ENCODE measurements at regions not wholly inside any gene's neighbourhood (a gene's known extent, or its start where the extent isn't known, plus 50 kb on each side); places are given as distances from the start of the nearest gene placed in this dataset.

DNA sequence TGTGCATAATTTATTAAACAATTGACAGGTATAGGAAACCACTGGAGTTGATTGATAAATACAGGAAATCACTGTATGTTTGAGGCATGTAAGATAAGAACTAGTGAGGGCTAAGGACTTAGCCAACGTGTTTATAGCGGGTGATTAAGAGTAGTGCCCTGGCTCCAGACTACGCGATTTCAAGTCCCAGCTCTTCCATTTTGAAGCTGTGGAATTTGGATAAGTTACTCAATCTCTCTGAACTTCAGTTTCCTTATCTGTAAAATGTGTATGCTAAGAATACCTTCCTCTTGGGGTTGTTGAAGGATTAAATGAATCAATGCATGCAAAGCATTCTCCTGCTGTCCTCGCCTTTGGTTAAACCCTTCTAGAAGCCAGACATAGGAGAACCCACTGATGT is 143.3 kb upstream of the GJB5 start:
- Histone ChIP-seq H3K4me2 (ENCODE audit: low read length) (no peak overlapping the region), H3K36me3 (ENCODE audit: control insufficient read depth in 1 of 2, insufficient read depth in 2 of 2, low read length in 2 of 2) (no peaks in the 10 kb centered on the region), H3K9ac (ENCODE audit: low read length) (no peak overlapping the region), H4K20me1 (ENCODE audit: insufficient read depth) (no peaks in the 10 kb centered on the region), H3K9me2 (ENCODE audit: insufficient read depth) (no peaks in the 10 kb centered on the region), H3K4me1 (ENCODE audit: control insufficient read depth in 1 of 2, insufficient read depth in 2 of 2, low read length in 2 of 2) (no peaks in the 10 kb centered on the region), H3K9me3 (ENCODE audit: control insufficient read depth in 1 of 2, insufficient read depth in 1 of 2, low read depth in 1 of 2, low read length in 2 of 2) (no peaks in the 10 kb centered on the region), H3K27ac (ENCODE audit: low read depth, low read length) (no peak overlapping the region), H3K27me3 (ENCODE audit: insufficient read depth, low read length) (peaks cover 53% of the 10 kb centered on the region), H3K4me3 (replicated peaks in 1 of 2; ENCODE audit: low read depth in 1 of 2, low read length in 2 of 2) (no peak overlapping the region), H2AFZ (ENCODE audit: low read depth, low read length, poor library complexity, severe bottlenecking) (no peak overlapping the region), H3K79me2 (ENCODE audit: insufficient read depth, low read length) (no peaks in the 10 kb centered on the region)
- DNase-seq (ENCODE audit: low read depth, low spot score) (no peak), ATAC-seq (no peak)
- ChIA-PET CTCF (no interaction called here), RAD21 (ENCODE audit: low non-redundant PET in 1 of 2, low total read pairs in 2 of 2, uncharacterized antibody in 2 of 2, unreplicated experiment in 2 of 2) (no interaction called here), POLR2A (no interaction called here)
- TF ChIP-seq EZH2 (IDR thresholded peaks at IDR 0.05) = no peak
- TF ChIP-seq, protein P1, sequence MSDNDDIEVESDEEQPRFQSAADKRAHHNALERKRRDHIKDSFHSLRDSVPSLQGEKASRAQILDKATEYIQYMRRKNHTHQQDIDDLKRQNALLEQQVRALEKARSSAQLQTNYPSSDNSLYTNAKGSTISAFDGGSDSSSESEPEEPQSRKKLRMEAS (IDR thresholded peaks at IDR 0.05) = no peak
- TF ChIP-seq, protein P2, sequence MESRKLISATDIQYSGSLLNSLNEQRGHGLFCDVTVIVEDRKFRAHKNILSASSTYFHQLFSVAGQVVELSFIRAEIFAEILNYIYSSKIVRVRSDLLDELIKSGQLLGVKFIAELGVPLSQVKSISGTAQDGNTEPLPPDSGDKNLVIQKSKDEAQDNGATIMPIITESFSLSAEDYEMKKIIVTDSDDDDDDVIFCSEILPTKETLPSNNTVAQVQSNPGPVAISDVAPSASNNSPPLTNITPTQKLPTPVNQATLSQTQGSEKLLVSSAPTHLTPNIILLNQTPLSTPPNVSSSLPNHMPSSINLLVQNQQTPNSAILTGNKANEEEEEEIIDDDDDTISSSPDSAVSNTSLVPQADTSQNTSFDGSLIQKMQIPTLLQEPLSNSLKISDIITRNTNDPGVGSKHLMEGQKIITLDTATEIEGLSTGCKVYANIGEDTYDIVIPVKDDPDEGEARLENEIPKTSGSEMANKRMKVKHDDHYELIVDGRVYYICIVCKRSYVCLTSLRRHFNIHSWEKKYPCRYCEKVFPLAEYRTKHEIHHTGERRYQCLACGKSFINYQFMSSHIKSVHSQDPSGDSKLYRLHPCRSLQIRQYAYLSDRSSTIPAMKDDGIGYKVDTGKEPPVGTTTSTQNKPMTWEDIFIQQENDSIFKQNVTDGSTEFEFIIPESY (IDR thresholded peaks at IDR 0.05; ENCODE audit: extremely low read depth, insufficient replicate concordance, low read length) = no peak
- no peak for TF ChIP-seq JUND (IDR thresholded peaks at IDR 0.05)
- no peak for TF ChIP-seq POLR2A (IDR thresholded peaks at IDR 0.05; ENCODE audit: borderline replicate concordance, extremely low read depth, insufficient read depth, insufficient read length)
- TF ChIP-seq ZNF274 (IDR thresholded peaks at IDR 0.05; ENCODE audit: low read depth, low read length) = no peak
- intact Hi-C loops (cut with micrococcal nuclease) = no loop called here
- BruUV-seq (replicated peaks) = no TSS peak

DNA sequence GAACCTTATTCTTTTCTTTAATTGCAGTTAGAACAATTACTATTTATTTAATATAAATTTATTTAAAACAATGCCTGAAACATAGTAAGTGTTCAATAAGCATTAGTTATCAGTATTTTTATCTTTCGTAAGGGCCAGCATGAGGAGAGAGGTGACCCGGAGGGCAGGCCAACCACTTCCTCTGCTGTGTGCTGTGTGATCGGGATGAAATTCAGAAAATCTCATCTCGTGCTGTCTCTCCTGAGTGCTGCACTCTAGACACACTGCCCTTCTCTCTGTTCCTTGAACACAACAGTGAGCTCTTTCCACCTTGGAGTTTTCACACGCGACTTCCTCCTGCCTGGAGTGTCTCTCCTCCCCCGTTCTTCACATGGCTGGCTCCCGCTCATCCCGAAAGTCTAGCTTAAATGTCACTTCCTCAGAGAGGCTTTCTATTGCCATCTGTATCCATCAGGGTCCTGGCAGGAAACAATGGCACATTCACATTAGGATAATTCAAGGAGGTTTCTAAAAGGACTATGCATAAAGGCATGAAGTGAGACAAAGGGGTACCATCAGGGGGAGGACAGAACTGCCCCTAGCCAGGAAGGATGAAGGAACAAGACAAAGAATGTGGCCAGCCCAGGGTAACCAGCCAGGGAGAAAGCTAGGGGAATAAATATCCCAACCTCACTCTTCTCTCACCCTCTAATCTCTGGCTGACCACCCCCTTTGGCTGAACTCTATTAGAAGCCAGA is 142.6 kb upstream of the GJB5 start:
- no TSS peak for BruUV-seq (replicated peaks)
- CTCF ChIA-PET = no interaction called here
- intact Hi-C loops (cut with micrococcal nuclease) = no loop called here
- no peaks in the 10 kb centered on the region for H3K4me1 ChIP-seq (ENCODE audit: control insufficient read depth in 1 of 2, insufficient read depth in 2 of 2, low read length in 2 of 2)
- H3K27me3 ChIP-seq (ENCODE audit: insufficient read depth, low read length) = peaks cover 60% of the 10 kb centered on the region
- H3K4me3 ChIP-seq (replicated peaks in 1 of 2; ENCODE audit: low read depth in 1 of 2, low read length in 2 of 2) = no peak overlapping the region
- H3K27ac ChIP-seq (ENCODE audit: low read depth, low read length) = no peak overlapping the region
- DNase-seq (ENCODE audit: low read depth, low spot score) (no peak), ATAC-seq (no peak)
- H3K9me2 ChIP-seq (ENCODE audit: insufficient read depth) = no peaks in the 10 kb centered on the region
- H3K4me2 ChIP-seq (ENCODE audit: low read length) = no peak overlapping the region
- no peak overlapping the region for H2AFZ ChIP-seq (ENCODE audit: low read depth, low read length, poor library complexity, severe bottlenecking)
- H3K9me3 ChIP-seq (ENCODE audit: control insufficient read depth in 1 of 2, insufficient read depth in 1 of 2, low read depth in 1 of 2, low read length in 2 of 2) = no peaks in the 10 kb centered on the region
- H3K79me2 ChIP-seq (ENCODE audit: insufficient read depth, low read length) = no peaks in the 10 kb centered on the region
- H3K9ac ChIP-seq (ENCODE audit: low read length) = no peak overlapping the region
- no peaks in the 10 kb centered on the region for H3K36me3 ChIP-seq (ENCODE audit: control insufficient read depth in 1 of 2, insufficient read depth in 2 of 2, low read length in 2 of 2)
- no peaks in the 10 kb centered on the region for H4K20me1 ChIP-seq (ENCODE audit: insufficient read depth)
- RAD21 ChIA-PET (ENCODE audit: low non-redundant PET in 1 of 2, low total read pairs in 2 of 2, uncharacterized antibody in 2 of 2, unreplicated experiment in 2 of 2) = interaction anchor here in 1 of 2 experiments (0.7 kb wide), 1 partner anchor 31 kb away, joined by 3 read pairs; no protein-coding TSS in a partner anchor
- POLR2A ChIA-PET = no interaction called here
- TF ChIP-seq SIN3A (IDR thresholded peaks at IDR 0.05; ENCODE audit: low read depth) = no peak
- no peak for TF ChIP-seq SP1 (IDR thresholded peaks at IDR 0.05; ENCODE audit: low read depth)
- no peak for TF ChIP-seq EZH2 (IDR thresholded peaks at IDR 0.05)
- TF ChIP-seq ELF1 (IDR thresholded peaks at IDR 0.05; ENCODE audit: borderline replicate concordance, low read depth) = no peak
- TF ChIP-seq ZFX (IDR thresholded peaks at IDR 0.05) = no peak
- TF ChIP-seq EZH2phosphoT487 (IDR thresholded peaks at IDR 0.05; ENCODE audit: borderline replicate concordance) = no peak
- no peak for TF ChIP-seq EGR1 (IDR thresholded peaks at IDR 0.05; ENCODE audit: low read depth)
- TF ChIP-seq, protein P1 (IDR thresholded peaks at IDR 0.05) = no peak
- TF ChIP-seq FOSL1 (IDR thresholded peaks at IDR 0.05; ENCODE audit: low read depth) = no peak
- no peak for TF ChIP-seq TCF7L2 (IDR thresholded peaks at IDR 0.05; ENCODE audit: borderline replicate concordance, extremely low read depth, insufficient read depth, insufficient read length)
- no peak for TF ChIP-seq POLR2A (IDR thresholded peaks at IDR 0.05; ENCODE audit: borderline replicate concordance, extremely low read depth, insufficient read depth, insufficient read length)
- no peak for TF ChIP-seq ZNF274 (IDR thresholded peaks at IDR 0.05; ENCODE audit: low read depth, low read length)
- TF ChIP-seq, protein P3, sequence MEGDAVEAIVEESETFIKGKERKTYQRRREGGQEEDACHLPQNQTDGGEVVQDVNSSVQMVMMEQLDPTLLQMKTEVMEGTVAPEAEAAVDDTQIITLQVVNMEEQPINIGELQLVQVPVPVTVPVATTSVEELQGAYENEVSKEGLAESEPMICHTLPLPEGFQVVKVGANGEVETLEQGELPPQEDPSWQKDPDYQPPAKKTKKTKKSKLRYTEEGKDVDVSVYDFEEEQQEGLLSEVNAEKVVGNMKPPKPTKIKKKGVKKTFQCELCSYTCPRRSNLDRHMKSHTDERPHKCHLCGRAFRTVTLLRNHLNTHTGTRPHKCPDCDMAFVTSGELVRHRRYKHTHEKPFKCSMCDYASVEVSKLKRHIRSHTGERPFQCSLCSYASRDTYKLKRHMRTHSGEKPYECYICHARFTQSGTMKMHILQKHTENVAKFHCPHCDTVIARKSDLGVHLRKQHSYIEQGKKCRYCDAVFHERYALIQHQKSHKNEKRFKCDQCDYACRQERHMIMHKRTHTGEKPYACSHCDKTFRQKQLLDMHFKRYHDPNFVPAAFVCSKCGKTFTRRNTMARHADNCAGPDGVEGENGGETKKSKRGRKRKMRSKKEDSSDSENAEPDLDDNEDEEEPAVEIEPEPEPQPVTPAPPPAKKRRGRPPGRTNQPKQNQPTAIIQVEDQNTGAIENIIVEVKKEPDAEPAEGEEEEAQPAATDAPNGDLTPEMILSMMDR (IDR thresholded peaks at IDR 0.05 in 2 of 3, conservative IDR thresholded peaks at IDR 0.05 in 1 of 3; ENCODE audit: borderline replicate concordance in 1 of 3, insufficient read depth in 1 of 3, low read depth in 2 of 3, low read length in 2 of 3) = no peak
- TF ChIP-seq RAD21 (IDR thresholded peaks at IDR 0.05; ENCODE audit: low read depth) = no peak

All from HCT116 (cell line).